A549 (cell line): ENCODE measurements at regions not wholly inside any gene's neighbourhood (a gene's known extent, or its start where the extent isn't known, plus 50 kb on each side); places are given as distances from the start of the nearest gene placed in this dataset.

Experiments
- ATAC-seq, 2 experiments: fragments of 200-7000 bp in 1 of 2; fragments of >200 bp in 1 of 2; cut with Nextera tagmentation in 1 of 2; cut with Tn5 transposase in 1 of 2; 3 replicates each; pipeline versions ENCODE4 v1.8.0 to v1.9.1; 2018 to 2020; ENCODE audit warnings: mild to moderate bottlenecking in 1 of 2, moderate library complexity in 1 of 2
- CTCF ChIA-PET: fragments of 300-600 bp; sonication (Branson Sonifier 250); formaldehyde crosslinking; extraction: SDS; loops from one replicate; lab custom pipeline; 2021; ENCODE audit warnings: antibody characterized with exemption, inconsistent platforms; lab: Yijun Ruan, JAX
- POLR2A ChIA-PET: fragments of 350-600 bp; formaldehyde crosslinking; extraction: SDS; loops from one replicate; lab custom pipeline; 2021; ENCODE audit warnings: antibody characterized with exemption, inconsistent platforms; lab: Yijun Ruan, JAX
- DNase-seq, 2 experiments: peaks; one replicate each; pipeline versions ENCODE4 v3.0.0 to v3.0.0-alpha.2; 2011 to 2016; ENCODE audit warnings: low read depth in 1 of 2, low spot score in 1 of 2
- FAIRE-seq: peaks from 2 replicates; lab custom pipeline; 2011; peaks lifted over from hg19 to GRCh38; lab: Jason Lieb, UNC
- H3K27ac ChIP-seq, 2 experiments: fragments of >200 bp; sonication (Bioruptor Twin); formaldehyde crosslinking; 3 replicates each; pipeline ENCODE4 v1.5.1; 2016 to 2017
- H3K4me1 ChIP-seq: fragments of >200 bp; sonication (Bioruptor Twin); formaldehyde crosslinking; 3 replicates; pipeline ENCODE4 v1.6.1; 2016
- H3K4me2 ChIP-seq: fragments of >200 bp; sonication (Bioruptor Twin); formaldehyde crosslinking; 3 replicates; pipeline ENCODE4 v1.6.1; 2016
- H3K4me3 ChIP-seq: fragments of >200 bp; sonication (Bioruptor Twin); formaldehyde crosslinking; 3 replicates; pipeline ENCODE4 v1.5.1; 2016
- H3K9me3 ChIP-seq: fragments of >200 bp; sonication (Bioruptor Twin); formaldehyde crosslinking; 3 replicates; pipeline ENCODE4 v1.6.1; 2016
- BHLHE40 ChIP-seq: IDR thresholded peaks from 2 replicates; pipeline ENCODE4 v1.6.1; 2012; ENCODE audit warnings: low read depth, low read length, inconsistent platforms
- CBX8 ChIP-seq: fragments of 200-600 bp; sonication (generic); IDR thresholded peaks from 2 replicates; pipeline ENCODE4 v1.6.1; 2016
- ESRRA ChIP-seq: fragments of 150-350 bp; IDR thresholded peaks from 2 replicates; pipeline ENCODE4 v1.6.1; 2014; ENCODE audit warnings: mild to moderate bottlenecking, low read length, borderline replicate concordance
- GATA3 ChIP-seq: IDR thresholded peaks from 2 replicates; pipeline ENCODE4 v1.6.1; 2012; ENCODE audit warnings: borderline replicate concordance
- HES2 ChIP-seq: fragments of >200 bp; sonication (Bioruptor Twin); formaldehyde crosslinking; IDR thresholded peaks from 2 replicates; pipeline ENCODE4 v1.6.1; 2016
- HOXB13 ChIP-seq: fragments of 250-450 bp; sonication (Bioruptor Pico); IDR thresholded peaks from 2 replicates; pipeline ENCODE4 v1.5.0; 2020; ENCODE audit warnings: low read depth, mild to moderate bottlenecking, moderate library complexity
- JUN ChIP-seq, 2 experiments: fragments of >200 bp; sonication (Bioruptor Twin); formaldehyde crosslinking; IDR thresholded peaks; 2 replicates in 1 of 2; 3 replicates in 1 of 2; pipeline ENCODE4 v1.6.1; 2016 to 2017
- JUNB ChIP-seq: fragments of >200 bp; sonication (Bioruptor Twin); formaldehyde crosslinking; IDR thresholded peaks from 2 replicates; pipeline ENCODE4 v1.6.1; 2016
- MAX ChIP-seq: IDR thresholded peaks from 2 replicates; pipeline ENCODE4 v1.6.1; 2012
- MAZ ChIP-seq: fragments of 150-350 bp; IDR thresholded peaks from 2 replicates; pipeline ENCODE4 v1.6.1; 2014; ENCODE audit warnings: antibody characterized with exemption, low read depth, low read length, borderline replicate concordance
- NFE2L2 ChIP-seq: fragments of 150-350 bp; conservative IDR thresholded peaks from 2 replicates; pipeline ENCODE4 v1.6.1; 2014; ENCODE audit warnings: low read length
- NR3C1 ChIP-seq: fragments of >200 bp; sonication (Bioruptor Twin); formaldehyde crosslinking; IDR thresholded peaks from 3 replicates; pipeline ENCODE4 v1.6.1; 2017
- PHF8 ChIP-seq: fragments of 200-600 bp; sonication (generic); IDR thresholded peaks from 2 replicates; pipeline ENCODE4 v1.6.1; 2016; ENCODE audit warnings: low read depth, mild to moderate bottlenecking, antibody characterized with exemption, moderate library complexity, borderline replicate concordance
- POLR2A ChIP-seq: IDR thresholded peaks from 2 replicates; pipeline ENCODE4 v1.6.1; 2012; ENCODE audit warnings: mild to moderate bottlenecking, low read length
- RFX5 ChIP-seq: fragments of 450-650 bp; IDR thresholded peaks from 2 replicates; pipeline ENCODE4 v1.7.1; 2014; ENCODE audit warnings: antibody characterized with exemption, mild to moderate bottlenecking, moderate library complexity
- SREBF2 ChIP-seq: fragments of 450-650 bp; IDR thresholded peaks from 2 replicates; pipeline ENCODE4 v1.6.1; 2014; ENCODE audit warnings: mild to moderate bottlenecking, moderate library complexity
- TP53 ChIP-seq: fragments of 250-450 bp; sonication (Bioruptor Pico); IDR thresholded peaks from 2 replicates; pipeline ENCODE4 v1.5.0; 2021; ENCODE audit warnings: mild to moderate bottlenecking, moderate library complexity
- WGBS: methylation state at CpG from one replicate; pipeline ENCODE4 v1.1.6; 2017; ENCODE audit errors: missing lambda C conversion rate; 5-methylcytosine and 5-hydroxymethylcytosine counted together
- TF ChIP-seq, protein P1 (sequence below): fragments of 450-650 bp; IDR thresholded peaks from 2 replicates; pipeline ENCODE4 v1.6.1; 2014; ENCODE audit warnings: antibody characterized with exemption
- TF ChIP-seq, protein P2 (sequence below): IDR thresholded peaks from 2 replicates; pipeline ENCODE4 v1.6.1; 2012
- TF ChIP-seq, protein P3 (sequence below): IDR thresholded peaks from 2 replicates; pipeline ENCODE4 v1.6.1; 2012; ENCODE audit warnings: low read depth, borderline replicate concordance

DNA sequence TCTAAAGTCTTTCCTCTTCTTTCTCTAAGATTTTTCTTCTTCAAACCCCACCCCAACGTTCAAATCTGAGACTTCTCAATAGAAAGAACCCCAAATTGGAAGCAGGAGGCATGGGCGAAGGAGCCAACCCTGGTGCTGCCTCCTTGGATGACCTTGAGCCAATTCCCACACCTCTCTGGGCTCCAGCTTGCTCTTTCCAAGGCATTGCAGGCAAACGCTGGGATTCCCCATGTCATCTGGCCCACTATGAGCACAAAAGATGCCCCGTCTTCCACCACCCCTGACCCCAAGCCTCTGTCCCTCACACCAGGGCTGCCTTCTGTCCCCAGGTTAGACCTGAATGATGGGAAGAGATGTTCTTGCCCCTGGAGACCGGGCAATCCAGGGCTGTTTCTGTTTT, 57.0 kb downstream of the TTC32 start:
- ChIA-PET CTCF (interaction anchor here (1.5 to 2.0 kb wide), 2 partner anchors 14 to 19 kb away, joined by 3 to 11 read pairs; no protein-coding TSS in a partner anchor), POLR2A (no interaction called here)
- 29% methylated on average over 5 of the region's 5 CpGs for WGBS
- no peaks in the 10 kb centered on the region for H3K9me3 ChIP-seq
- no peak overlapping the region for H3K4me3 ChIP-seq
- FAIRE-seq (no peak), DNase-seq (no peak), ATAC-seq (no peak)
- TF ChIP-seq NFE2L2 (no peak), POLR2A (no peak), PHF8 (no peak), BHLHE40 (no peak), SREBF2 (no peak)
- TF ChIP-seq, protein P1, sequence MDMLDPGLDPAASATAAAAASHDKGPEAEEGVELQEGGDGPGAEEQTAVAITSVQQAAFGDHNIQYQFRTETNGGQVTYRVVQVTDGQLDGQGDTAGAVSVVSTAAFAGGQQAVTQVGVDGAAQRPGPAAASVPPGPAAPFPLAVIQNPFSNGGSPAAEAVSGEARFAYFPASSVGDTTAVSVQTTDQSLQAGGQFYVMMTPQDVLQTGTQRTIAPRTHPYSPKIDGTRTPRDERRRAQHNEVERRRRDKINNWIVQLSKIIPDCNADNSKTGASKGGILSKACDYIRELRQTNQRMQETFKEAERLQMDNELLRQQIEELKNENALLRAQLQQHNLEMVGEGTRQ = no peak
- TF ChIP-seq, protein P2, sequence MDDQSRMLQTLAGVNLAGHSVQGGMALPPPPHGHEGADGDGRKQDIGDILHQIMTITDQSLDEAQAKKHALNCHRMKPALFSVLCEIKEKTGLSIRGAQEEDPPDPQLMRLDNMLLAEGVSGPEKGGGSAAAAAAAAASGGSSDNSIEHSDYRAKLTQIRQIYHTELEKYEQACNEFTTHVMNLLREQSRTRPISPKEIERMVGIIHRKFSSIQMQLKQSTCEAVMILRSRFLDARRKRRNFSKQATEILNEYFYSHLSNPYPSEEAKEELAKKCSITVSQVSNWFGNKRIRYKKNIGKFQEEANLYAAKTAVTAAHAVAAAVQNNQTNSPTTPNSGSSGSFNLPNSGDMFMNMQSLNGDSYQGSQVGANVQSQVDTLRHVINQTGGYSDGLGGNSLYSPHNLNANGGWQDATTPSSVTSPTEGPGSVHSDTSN = no peak
- no peaks in the 10 kb centered on the region for H3K4me1 ChIP-seq
- no peak overlapping the region for H3K27ac ChIP-seq
- no peak overlapping the region for H3K4me2 ChIP-seq

DNA sequence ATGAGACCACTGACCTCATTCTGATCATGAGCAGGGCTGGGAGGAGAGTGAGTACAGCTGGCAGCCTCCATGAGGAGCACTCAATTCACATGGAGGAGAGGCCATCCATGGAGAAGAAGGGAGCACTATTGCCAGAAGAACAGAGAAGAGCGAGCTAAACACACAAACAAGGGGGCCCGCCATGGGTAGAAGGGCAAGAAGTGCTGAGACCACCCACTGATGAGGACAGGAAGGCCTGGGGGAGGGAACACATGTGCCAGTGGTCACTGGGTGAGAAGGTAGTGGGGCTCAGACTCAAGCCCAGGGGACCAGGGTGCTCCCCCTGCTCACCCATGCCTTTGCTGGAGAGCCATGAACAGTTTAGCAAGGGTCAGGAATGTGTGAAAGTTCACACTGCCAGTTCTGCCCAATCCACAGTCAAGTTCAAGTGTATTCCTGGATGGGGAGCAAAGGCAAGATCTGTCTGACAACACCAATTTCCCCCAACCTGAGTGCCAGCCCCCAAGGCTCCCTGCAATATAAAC, 57.7 kb downstream of the TTC32 start:
- no peak overlapping the region for H3K4me3 ChIP-seq
- no peaks in the 10 kb centered on the region for H3K4me1 ChIP-seq
- H3K9me3 ChIP-seq = no peaks in the 10 kb centered on the region
- POLR2A ChIA-PET = no interaction called here
- 77% methylated on average over 2 of the region's 2 CpGs for WGBS
- H3K27ac ChIP-seq = no peak overlapping the region
- no peak overlapping the region for H3K4me2 ChIP-seq
- no peak for ATAC-seq
- no peak for FAIRE-seq
- TF ChIP-seq, protein P3, sequence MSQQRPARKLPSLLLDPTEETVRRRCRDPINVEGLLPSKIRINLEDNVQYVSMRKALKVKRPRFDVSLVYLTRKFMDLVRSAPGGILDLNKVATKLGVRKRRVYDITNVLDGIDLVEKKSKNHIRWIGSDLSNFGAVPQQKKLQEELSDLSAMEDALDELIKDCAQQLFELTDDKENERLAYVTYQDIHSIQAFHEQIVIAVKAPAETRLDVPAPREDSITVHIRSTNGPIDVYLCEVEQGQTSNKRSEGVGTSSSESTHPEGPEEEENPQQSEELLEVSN = no peak
- TF ChIP-seq, protein P1 = no peak
- TF ChIP-seq JUNB (no peak), RFX5 (no peak)
- DNase-seq = no peak
- CTCF ChIA-PET = no interaction called here

DNA sequence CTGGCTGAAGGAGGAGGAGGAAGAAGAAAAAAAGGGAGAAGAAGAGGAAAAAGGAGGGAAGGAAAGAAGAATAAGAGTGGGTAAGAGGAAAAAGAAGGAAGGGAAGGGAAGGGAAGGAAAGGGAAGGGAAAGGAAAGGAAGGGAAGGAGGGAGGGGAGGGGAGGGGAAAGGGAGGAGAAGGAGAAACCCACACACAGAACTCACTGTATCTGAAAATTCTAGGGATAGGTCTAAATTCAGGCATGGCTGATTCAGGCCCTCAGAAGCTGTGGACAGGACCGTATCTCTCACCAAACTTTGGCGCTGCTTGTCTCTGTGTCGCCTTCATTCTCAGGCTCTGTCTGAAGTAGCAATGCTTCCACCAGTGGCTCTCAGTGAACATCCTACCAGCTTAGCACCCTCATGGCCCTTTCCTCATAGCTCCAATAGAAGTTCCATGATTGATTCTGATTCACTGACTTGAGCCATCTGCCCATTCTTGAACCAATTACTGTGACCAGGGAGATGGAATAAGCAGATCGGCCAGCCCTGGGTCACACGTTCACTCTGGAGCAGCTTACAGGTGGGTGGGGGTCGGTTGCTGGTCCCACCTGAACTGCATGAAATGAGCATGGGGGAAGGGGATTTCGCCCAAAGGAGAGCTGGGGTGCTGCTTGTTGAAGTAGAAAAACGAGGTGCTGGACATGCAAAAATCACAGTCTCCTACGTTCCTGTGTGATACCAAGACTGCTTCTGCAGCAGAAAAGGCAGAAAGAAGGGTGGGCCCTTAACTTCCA, 59.7 kb downstream of the TTC32 start:
- TF ChIP-seq ESRRA = no peak
- TF ChIP-seq TP53 (CRISPR knock-in tag) = no peak
- TF ChIP-seq CBX8 = no peak
- TF ChIP-seq NR3C1 = no peak
- TF ChIP-seq, protein P1 = no peak
- no peak for TF ChIP-seq HES2
- no peak for TF ChIP-seq BHLHE40
- no peak for TF ChIP-seq MAZ
- no peak for TF ChIP-seq HOXB13 (CRISPR knock-in tag)
- TF ChIP-seq JUN (IDR thresholded peaks at IDR 0.05) = no peak
- no peak for TF ChIP-seq NFE2L2
- no peak for TF ChIP-seq MAX
- TF ChIP-seq, protein P3 = no peak
- no peak for TF ChIP-seq GATA3
- Histone ChIP-seq H3K27ac (no peak overlapping the region), H3K9me3 (no peaks in the 10 kb centered on the region), H3K4me2 (no peak overlapping the region), H3K4me1 (peaks cover 5% of the 10 kb centered on the region; the same call in 2 of the 3 replicates), H3K4me3 (no peak overlapping the region)
- ATAC-seq (no peak), DNase-seq (no peak), FAIRE-seq (no peak)
- ChIA-PET POLR2A (no interaction called here), CTCF (interaction anchor here (0.6 kb wide), 1 partner anchor 476 kb away, joined by 3 read pairs; no protein-coding TSS in a partner anchor)
- WGBS = 59% methylated on average over 9 of the region's 9 CpGs
